NCI-H1436 (cell line): ENCODE measurements at regions not wholly inside any gene's neighbourhood (a gene's known extent, or its start where the extent isn't known, plus 50 kb on each side); places are given as distances from the start of the nearest gene placed in this dataset.
A peak's percentile ranks its signal among the peaks of the same experiment; 100 is the strongest.

Experiments
- DNase-seq: peaks from one replicate; lab custom pipeline; 2025; lab: John Stamatoyannopoulos, UW

DNA sequence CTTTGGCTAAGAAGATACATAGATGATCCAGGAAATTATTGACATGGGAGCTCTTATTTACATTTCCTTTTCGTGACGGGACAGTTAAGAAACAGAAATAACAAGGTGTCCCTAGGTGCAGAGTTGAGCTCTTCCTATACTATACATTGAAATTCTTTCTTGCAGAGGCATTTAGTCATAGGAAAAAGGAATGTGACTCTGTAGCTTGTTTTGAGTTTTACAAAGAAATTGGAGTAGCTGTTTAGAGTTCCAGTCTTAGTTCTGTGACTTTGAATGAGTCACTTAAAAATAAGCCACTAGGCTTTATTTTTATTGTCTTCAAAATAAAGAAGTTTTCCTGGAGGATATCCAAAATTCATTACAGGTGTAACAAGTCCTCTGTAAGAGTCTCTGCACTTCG is 723.5 kb upstream of the SGO1 start:
- DNase-seq = no peak

DNA sequence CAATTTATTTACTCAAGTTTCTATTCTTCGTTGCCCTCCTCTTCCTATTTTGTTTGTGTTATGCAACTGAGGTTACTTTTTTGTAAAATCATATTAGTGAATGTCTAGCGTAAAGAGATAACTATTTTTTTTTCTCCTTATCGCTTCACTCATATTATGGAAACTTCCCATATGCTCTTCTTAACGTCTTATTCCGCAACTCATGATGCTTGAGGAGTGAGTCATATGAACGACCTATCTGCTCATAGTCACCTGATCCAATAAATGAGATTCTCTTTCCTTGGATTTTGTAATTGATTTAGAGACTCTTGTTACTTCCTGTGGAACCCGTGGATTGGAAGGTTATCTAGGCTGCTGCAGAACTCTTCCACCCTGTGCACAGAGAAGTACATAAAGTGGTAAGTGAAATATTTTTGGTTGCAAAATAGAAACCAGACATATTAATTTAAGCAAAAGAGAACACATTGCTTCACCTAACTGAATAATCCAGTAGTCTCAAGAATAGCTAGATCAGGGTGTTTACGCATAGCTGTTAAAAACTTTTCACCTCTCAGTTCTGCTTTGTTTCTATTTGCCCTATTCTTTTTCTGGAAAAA is 719.3 kb upstream of the SGO1 start:
- DNase-seq = no peak

- DNase-seq = no peak
These were observed 718.7 kb upstream of the SGO1 start for GRCh38 chr3:20904671-20905070.

DNA sequence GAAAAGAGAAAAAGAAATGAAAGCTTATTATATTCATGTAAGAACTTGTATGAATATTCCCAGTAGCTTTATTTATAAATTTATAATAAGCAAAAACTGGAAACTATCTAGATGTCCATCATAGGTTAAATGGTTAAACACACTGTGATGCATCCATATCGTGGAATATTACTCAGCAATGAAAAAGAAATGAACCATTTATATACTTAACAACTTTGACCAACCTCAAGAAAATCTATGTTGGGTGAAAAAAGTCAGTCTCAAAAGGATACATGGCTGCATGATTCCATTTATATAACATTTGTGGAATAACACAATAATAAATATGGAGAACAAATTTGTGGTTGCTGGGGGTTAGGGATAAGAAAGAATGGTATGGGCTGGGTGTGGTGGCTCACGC is 713.0 kb upstream of the SGO1 start:
- DNase-seq = no peak

DNA sequence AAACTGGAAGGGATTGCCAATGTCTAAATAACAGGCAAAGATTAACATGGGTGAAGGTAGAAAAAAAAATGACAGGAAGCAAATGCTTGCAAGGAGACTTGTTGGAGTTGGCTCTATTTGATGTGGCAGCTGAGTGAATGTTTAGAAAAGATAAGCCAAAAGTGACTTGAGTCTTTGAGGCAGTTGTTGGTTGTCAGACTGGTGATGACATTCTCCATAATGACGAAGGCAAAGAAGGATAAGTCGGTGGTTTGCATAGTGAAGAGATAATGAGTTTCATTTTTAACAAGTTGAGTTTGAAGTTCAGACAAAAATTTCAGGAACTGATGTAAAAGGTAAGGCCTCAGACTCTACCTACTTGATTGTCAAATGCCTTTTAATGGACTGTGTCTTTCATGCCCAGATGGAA is 704.1 kb upstream of the SGO1 start:
- no peak for DNase-seq

DNA sequence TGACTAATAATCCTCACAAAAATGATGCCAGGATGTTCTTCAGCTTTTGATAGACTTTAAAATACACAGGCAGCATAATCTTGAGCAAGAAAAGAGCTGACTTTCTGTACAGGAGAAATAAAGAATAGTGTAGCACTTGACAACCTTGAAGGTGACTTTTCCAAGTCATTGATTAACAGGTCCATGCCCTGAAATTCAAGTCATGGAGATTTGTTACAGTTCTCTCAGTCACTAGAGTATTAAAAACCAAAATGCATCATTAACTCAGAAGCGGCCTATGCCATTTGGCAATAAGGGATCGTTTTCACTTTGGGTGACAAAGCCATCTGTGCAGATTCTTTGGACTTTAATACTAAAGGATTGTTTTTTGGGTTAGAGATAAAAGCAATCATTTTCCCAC is 692.7 kb upstream of the SGO1 start:
- DNase-seq = no peak

GRCh38 chr3:20873235-20873634 is 687.2 kb upstream of the SGO1 start:
- DNase-seq = no peak

- no peak for DNase-seq
These were observed 684.3 kb upstream of the SGO1 start for GRCh38 chr3:20870106-20870899.

DNA sequence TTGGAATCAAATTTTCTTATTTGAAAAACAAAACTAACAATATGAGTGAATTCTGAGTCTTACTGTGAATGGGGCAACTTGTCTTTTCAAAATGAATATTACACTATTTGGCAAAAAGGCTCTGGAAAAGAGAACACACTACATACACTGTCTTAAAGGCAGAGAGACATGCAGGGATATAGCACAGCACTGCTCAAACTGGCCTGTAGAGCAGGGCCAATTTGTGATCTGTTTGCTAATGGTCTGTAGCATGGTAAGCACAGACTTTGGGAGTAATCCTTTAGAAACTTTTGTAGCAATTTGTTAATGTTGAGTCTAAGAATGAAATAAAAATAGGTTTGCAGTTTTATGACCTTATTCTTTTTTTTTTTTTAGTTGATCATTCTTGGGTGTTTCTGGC is 679.8 kb upstream of the SGO1 start:
- DNase-seq = no peak

- DNase-seq = no peak
These were observed 675.4 kb upstream of the SGO1 start for GRCh38 chr3:20861454-20861853.

DNA sequence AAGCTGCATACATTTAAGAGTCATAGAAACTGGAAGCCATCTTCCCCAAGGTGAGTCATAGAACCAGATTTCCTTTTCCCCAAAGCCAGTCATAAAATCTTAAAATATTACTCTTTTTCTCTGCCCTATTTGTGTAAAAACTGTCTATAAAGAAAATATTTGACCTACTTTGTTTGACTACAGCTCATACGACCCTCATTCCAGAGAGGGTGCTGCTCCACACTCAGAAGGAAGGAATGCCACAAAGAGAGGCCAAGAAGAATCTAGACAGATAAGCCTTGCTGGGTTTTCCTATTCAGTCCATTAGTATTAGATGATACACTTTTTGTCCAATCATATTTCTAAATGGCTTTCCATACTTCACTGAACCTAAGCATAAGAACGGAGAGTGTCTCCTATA is 671.6 kb upstream of the SGO1 start:
- no peak for DNase-seq

DNA sequence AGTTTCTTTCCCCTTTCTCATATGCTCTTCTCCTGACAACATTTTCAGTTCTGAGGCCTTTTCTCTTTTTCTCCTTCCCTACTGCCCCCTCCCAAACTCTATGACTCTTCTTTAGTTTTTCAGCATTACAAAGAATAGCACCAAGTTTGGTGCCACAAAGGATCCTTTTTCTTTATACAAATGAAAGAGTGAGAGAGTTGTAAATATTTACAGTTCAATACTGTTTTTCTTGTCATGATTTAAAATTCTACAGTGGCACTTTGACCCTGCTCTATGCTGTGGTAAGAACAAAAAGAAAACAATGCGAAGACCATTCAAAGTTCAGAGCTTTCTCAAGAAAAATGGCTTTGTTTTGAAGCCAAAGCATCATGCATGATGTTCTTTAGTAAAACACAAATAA is 667.9 kb upstream of the SGO1 start:
- DNase-seq = no peak

DNA sequence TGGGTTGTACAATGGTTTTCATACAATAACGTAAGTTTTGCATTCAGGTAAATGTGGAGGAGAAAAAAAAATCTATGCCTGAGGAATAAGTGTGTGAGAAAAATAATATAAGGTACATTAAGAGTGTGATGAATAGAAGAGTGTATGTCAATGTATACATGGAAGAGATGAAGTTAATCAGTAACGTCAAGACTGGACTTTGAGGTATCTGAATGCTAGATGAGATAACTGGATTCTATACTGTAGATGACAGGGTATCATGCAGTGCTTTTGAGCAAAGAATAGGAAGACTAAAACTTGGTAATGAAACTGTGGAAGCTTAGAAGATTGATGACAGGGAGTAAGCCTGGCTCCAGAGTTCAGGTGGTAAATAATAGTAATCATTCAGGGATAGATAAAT is 666.7 kb upstream of the SGO1 start:
- no peak for DNase-seq

- DNase-seq = peak; percentile 67
These were observed 664.0 kb upstream of the SGO1 start for GRCh38 chr3:20849975-20850374.

DNA sequence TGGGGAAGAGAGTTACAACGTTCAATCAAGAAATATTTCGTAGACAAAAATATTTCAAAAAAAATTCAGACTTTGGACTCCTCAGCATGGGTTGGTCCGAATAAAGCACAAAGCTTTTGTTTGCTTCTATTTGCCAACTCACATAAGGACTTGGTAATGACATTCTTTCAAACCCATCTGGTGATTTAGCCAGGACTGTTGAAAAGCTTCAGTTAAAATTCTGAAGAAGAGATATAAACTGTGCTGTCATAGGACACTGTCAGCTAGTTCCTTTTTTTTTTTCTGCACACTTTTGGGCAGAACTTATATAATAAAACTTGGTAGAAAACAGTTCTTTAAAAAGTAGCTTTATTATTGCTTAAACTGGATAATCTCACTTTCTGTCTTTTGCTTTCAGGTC is 660.8 kb upstream of the SGO1 start:
- no peak for DNase-seq

DNA sequence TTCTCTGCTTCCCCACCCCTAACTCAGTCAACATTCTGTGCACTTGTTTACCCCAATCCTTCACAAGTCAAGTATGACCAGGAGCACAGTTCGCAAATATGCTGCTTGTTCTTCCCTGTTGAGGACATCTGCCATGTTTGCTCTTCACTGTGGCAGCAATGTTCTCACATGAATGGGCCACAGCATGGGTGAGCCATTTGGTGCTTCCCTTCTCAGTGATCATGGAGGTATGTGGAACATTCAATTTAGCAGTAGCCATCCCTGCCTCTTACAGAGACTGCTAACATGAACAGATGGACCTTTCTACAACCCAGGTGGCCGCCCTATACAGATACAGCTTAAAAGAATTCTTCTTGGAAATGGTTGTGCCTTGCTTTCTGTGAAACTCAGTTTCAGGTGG is 660.1 kb upstream of the SGO1 start:
- no peak for DNase-seq

DNA sequence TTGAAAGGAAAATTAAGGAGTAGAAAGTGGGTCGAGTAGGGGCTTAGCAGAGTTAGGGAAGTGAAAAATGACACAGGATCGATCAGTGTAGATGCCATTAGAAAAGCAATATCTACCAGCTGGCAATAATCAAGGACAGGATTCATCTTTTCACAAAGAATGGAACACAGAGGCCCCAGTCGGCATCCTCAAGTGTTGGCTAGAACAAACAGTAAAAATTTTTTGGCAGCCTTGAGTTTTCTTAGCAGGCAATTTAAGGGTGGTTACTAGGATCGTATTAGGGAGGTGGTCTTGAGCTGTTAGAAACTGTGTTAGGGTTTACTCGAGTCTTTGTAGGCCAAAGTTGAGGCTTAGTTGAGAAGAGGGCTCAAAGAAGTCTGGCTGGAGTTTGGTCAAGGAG is 658.8 kb upstream of the SGO1 start:
- DNase-seq = no peak

DNA sequence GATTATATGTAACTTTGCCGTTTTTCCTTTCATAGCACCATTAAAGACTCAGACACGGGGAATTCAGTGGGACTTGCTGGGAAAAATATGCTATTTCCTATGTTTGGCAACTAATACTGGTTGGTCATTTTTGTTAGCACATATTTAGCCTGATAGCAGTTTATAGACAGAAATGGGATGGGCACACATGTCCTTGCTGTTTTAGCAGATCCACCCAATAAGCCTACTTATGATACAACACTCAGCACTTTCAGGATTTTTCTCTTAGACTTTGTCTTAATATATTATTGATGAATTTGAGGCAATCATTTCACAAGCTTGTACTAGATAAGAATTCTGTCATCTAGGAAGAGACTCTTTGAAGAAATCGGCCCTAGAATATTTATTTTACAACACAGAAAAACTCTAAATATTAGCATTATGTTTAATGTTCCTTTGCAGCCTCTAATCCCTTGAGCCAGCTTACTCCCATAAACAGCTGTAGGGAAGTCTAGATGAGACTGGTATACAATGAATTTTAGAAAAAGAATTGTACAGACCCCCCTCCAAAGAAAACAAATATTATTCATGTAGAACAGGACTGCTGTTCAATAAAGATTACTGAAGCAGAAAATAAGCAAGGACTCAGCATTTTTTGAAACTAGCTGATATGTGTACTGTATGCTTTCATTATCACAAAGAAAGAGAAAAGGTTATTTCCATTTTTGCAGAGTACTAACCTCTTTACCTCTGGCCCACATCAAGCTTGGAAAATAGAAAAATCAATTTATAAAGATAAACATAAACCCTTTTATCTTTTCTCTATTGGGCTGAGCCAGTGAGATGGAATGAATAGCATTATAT is 656.8 kb upstream of the SGO1 start:
- DNase-seq = no peak

DNA sequence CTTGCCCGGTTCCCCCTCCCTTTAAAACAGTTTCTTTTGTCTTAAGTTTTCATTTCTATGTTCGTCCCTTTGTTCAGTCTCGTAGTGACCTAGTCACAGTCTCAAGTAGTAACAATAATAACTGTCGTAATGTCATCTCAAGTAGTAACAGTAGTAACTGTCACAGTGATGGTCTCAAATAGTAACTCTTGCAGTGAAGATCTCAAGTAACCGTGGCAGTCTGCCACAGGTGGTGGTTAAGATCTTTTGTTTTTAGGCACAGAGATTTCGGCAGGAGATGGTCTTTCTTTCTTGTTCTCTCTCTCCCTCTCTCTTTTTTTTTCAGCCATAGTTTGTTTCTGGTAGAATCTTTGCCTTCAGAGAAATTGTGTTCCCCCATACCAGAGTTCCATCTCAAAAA is 656.0 kb upstream of the SGO1 start:
- DNase-seq = no peak

- peak; percentile 26 for DNase-seq
These were observed 651.8 kb upstream of the SGO1 start for GRCh38 chr3:20837676-20838302.

- no peak for DNase-seq
These were observed 650.8 kb upstream of the SGO1 start for GRCh38 chr3:20836801-20837200.

DNA sequence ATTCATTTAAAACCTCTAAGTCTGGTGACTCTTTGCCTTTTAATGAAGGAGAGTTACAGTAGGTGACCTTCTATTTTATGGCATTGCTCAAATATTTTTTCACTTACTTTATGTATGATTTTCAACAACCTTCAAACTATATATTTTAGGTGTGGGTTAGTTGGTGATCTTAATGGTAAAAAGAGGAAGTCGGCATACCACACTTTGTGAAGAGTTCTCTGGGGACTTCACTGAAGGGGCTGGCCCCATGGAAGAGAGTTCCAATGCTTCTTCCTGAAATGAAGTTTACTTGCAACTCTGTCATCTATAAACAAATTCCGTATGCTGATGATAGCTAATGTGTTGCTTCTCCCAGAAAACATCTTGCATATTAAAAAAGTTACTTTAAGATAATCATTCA is 647.0 kb upstream of the SGO1 start:
- DNase-seq = no peak

DNA sequence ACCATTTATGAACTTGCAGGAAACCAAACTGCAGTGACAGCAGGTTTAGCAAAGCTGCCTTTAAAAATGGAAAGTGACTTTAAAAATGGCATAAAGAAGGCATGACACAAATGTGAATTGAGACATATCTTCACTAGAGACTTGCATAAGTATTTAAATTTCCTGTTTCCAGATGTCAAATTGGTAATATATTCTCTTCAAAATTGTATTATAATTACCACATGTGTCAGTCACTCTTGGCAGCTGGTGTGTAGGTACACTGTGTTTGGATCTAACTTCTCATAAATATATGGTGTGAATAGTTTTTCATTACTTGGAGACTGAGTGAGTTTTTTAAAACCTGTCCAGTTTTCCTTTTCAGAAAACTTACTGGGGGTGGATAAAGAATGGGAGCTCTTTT is 636.2 kb upstream of the SGO1 start:
- no peak for DNase-seq
